HG03108 (cell line): ENCODE measurements at regions not wholly inside any gene's neighbourhood (a gene's known extent, or its start where the extent isn't known, plus 50 kb on each side); places are given as distances from the start of the nearest gene placed in this dataset.
"Not testable (repeated sequence)": the region's sequence is repeated elsewhere in the genome, so short reads cannot be mapped to it uniquely, and the experiment has no call there.

ENCODE experiments used
- ATAC-seq: cut with Tn5 transposase; IDR thresholded peaks from one replicate; pipeline ENCODE4 v1.9.1; 2021; ENCODE audit warnings: moderate library complexity; ENCODE audit not compliant: unreplicated experiment

DNA sequence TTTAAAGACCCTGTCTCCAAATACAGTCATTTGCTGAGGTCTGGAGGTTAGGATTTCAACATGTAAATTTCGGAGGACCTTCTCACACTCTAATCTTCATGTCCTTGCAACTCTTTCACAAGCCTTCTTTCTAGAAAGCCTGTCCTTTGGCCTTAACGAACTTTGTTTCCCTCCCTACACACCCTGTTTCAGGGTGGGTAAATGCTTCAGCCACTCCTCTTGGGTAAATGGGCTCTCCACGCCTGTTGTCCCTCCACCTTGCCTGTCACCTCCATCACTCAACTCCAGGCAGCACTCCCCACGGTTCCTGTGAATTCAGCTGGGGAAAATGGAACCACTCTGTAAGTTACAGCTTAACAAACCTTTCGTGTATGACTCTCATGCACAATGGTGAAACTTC is 84.0 kb upstream of the COG2 start:
- no peak for ATAC-seq

DNA sequence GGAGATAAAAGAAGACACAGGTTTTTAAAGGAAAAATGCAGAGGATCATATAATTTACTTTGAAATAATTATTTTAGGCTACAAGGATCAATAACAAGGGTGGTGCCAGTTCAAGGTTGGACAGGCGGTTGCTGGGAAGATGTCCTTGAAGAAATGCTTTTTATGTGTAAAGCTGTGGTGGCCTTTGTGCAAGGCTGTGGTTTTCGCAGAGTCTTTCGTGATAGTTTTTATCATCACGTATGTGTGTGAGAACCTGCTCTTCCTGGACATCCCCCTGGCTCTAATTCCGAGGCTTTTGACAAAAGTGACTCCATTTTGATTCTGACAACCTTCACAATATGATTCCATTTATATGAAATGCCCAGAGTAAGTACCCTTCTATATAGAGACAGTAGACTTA is 85.8 kb upstream of the COG2 start:
- no peak for ATAC-seq

DNA sequence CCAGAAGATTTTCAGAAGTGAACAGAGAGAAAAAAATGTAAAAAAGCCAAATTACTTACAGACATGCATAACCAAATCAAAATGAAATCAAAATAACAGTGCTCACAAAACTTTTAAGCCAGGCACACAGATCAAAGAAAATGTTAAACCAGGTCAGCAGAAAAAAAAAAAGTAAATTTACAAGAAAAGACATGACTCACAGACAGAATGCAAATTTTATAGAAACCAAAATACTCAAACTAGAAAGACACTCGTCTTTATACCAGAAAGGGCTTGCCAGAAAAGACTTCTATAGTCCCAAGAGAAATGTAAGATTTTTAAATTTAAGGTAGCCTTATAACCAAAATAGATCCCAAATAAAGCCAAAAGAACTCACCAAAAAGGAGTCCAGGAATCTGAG is 86.5 kb upstream of the COG2 start:
- ATAC-seq = no peak

DNA sequence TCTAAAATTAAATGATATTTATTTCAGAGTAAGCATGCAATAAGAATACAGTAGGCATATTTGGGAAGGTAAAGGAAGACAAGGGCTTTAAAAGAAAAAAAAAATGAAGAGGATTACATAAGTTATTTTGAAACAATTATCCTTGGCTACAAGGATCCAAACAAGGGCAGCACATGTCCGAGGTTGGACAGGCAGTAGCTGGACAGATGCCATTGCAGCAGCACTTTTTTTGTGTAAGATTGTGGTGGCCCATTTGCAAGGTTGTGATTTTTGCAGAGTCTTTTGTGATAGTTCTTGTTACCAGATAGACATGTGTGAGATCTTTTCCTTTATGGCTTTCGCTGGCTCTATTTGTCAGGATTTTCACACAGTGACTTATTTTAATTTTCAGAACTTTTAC is 89.4 kb upstream of the COG2 start:
- no peak for ATAC-seq

DNA sequence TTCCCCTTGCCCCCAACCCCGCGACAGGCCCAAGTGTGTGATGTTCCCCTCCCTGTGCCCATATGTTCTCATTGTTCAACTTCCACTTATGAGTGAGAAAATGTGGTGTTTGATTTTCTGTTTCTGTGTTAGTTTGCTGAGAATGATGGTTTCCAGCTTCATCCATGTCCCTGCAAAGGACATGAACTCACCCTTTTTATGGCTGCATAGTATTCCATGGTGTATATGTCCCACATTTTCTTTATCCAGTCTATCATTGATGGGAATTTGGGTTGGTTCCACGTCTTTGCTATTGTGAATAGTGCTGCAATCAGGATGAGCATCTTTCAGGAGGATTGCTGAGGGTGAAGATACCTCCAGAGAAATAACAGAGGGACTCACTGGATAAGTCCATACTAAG is 91.3 kb upstream of the COG2 start:
- ATAC-seq = not testable (repeated sequence)

DNA sequence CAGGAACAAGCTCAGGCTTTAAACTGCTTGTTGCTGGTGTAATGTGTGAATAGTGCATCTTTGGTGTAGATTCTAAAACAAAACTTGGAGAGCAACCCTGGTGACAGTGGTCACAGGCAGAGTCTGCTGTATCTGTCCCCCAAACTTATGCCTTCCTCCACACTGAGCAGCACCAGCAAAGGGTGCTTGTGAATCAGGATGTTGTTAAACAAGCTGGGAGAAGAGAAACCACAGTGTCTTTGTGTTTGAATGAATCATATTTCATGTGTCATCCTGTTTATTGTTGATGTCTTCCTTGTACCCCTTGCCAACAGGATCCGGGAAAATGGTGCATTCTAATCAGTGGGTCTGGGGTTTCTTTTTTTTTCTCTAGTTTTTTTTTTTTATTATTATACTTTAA is 91.9 kb upstream of the COG2 start:
- no peak for ATAC-seq

DNA sequence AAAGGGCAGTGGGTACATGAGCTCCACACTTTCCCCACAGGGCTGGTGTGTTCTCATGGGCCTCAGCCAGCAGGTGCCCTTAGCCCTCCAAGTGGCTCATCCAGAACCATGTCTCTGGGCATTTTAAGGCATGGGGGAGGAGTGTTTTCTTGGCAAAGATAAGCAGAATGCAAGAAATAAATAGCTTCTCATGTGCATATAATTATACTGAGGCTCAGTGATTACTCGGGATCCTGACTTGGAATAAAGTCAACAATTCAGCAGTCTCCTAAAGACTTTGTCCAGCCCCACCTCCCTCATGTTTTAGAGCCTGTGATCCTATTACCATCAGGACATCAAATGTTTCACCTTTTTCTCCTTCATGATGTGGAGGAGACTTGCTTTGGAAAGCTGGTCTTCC is 92.7 kb upstream of the COG2 start:
- no peak for ATAC-seq

DNA sequence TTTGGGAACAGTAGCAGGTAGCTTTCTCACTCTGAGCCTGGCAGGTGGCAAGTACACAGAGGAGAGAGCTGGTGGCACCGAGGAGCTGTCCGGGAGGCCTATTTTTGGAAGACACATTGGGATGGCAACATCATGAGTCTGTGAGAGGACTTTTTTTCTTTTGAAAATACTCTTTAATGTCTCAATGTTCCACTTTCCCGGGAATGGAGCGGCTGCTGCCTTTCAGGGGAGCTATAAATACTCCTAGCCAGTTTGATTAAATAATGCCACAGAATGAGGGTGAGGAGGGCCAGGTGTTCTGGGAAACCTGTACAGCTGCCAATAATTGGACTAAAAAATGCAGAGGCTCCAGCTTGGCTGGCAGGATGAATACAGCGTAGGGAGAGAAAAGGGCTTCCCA is 93.3 kb upstream of the COG2 start:
- no peak for ATAC-seq

DNA sequence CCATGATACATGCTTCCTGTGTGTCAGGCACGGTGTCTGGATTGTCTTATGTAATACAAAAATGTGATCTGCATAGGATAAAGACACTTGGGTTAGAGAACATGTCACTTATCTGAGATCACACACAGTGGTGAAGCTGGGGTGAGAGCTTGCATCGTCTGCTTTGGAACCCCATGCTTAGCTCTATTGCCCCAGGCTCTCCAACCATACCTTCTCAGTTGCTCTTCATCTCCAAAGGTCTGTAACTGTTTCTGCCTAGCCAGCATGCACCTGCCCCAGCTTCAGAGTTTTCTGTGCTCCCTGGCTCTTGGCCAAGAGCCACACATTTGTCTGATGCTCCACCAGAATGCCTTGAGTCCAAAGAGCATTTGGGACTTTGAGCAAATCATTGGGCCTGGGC is 93.9 kb upstream of the COG2 start:
- ATAC-seq = no peak

DNA sequence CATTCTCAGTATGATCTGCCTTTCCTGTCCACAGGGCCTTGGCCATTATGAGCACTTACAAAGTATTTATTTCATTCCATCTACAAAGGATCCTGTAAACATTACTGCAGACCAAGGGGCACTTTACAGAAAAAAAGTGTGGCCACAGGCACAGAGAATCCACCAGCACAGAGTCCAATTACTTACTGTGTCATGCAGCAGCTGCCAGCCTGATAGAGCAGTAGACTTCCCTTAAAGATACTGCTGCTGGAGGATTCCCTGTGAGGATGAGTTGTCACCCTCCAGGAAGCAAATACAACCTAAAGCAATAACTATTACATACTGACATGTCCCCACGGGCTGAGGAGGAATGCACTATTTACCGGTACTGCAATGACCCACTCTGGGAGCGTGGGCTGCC is 97.1 kb upstream of the COG2 start:
- ATAC-seq = no peak

DNA sequence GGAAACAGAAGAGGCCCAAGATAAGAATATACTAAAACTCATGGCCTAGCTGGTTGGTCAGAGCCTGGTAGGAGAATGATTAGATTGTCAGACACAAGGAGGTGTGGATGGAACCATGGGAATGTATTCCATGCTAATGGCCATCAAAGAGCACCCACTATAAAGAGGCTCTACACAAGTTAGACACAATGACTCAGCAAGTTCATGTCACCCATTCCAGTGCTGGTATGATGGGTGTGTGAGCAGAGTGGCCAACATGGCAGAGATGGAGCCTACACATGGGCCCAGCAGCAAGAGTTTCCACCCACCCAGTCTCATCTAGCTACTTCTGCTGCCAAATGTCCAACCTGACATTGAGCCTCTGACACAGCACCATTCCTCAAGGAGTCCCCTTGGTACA is 97.5 kb upstream of the COG2 start:
- ATAC-seq = no peak

DNA sequence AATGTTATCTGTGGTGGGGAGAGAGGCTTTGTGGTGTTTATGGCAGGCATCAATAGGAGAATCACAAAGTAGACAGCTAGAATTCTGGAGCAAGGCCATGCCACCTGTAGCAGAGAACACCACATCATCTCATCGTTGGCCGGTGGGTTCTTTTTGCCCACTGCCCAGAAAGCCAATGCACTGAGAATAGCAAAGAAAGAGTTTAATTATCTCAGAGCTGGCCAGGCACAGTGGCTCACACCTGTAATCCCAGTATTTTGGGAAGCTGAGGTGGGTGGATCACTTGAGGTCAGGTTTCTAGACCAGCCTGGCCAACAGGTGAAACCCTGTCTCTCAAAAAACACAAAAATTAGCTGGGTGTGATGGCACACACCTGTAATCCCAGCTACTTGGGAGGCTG is 99.2 kb upstream of the COG2 start:
- ATAC-seq = no peak

DNA sequence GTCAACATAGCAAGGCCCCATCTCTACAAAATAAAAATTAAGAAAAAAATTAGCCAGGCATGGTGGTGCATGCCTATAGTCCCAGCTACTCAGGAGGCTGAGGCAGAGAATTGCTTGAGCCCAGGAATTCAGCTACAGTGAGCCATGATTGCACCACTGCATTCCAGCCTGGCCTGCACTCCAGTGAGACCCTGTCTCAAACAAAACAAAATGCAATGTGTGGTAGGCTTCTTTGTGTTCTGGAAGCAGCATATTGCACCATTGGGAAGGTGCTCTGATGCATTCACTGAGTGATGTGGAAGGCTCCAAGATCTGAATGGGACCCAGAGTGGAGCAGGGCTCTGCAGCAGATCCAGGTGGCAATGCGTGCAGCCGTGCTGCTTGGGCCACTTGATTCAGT is 99.6 kb upstream of the COG2 start:
- no peak for ATAC-seq

DNA sequence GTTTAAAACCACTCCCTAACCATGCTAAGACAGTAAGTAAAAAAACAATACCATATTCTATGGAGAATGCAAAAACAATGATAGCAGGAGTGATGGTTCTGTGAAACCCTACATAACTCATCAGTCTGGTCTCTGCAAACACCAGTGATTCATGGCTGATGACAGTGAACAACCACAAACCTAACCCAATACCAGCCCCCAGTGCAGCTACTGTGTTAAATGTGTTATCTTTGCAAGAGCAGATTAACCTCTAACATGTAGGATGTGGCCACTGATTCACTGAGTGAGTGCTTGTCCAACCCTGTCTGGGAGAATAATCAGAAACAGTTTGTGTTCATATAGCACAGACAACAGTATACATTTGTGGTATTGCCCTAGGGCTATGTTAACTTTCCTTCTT is 100.2 kb upstream of the COG2 start:
- ATAC-seq = no peak

DNA sequence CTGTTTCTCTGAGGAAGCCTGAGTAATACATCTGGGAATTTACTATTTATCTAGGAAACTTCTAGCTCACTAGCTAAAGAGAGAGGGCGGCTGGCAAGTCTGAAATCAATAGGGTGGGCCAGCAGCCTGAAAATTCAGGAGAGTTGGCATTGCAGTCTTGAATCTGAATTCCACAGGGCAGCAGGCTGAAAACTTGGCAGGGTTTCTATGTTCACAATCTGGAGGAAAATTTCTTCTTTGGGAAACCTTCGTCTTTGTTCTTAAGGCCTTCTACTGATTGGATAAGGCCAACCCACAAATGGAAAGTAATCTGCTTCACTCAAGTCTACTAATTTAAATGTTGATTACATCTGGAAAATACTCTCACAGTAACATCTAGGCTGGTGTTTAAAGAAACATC is 101.0 kb upstream of the COG2 start:
- ATAC-seq = no peak

DNA sequence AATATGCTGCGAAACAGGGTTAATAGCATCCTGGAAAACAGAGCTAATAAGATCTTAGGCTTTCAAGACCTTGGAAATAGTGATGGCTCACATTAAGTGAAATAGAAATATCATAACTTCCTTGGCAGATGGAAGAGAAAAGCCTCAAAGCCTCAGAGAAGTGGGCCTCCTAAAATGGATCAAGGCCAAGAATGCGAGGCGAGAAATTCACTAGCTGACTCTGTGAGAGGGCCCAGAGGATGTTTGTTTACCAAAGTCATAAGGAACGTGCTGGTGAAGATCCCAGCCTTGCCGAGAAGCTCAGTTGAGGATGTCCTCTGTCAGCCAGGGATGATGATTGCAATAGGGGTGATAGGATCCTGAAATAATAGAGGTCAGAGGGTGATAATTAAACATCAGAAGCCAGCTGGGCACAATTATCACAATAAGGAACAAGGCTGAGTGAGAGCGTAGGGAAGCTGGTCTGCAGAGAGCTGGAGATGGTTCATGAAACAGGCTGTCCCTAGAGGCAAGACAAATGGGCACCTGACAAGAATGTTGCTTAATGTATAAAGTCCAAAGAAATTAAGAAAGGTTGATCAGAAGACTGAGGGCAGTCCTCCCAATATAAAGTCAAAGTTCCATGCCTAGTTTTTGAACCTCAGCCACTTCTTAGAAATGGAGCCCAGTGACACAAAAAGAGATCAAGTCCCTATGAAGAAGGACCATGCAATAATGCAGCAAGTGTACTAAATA is 101.7 kb upstream of the COG2 start:
- no peak for ATAC-seq

DNA sequence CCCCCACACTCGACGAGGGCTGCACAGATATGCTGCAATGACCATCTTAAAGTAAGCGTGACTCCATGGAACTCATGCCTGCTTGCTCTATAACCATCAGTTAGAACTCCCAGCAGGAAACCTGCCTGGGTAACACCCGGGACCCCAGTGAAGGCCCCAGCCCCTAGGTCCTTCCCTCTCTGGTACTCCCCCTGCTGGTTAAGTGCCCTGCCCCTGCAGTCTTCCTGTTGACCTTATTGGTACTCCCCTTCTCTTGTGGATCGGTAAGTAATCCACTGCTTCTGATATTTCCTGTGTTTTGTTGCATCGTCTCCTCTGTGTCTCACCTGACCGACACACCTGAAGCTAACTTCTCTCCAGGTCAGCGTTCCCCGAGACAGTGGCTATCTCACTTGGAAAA is 104.8 kb upstream of the COG2 start:
- ATAC-seq = no peak

DNA sequence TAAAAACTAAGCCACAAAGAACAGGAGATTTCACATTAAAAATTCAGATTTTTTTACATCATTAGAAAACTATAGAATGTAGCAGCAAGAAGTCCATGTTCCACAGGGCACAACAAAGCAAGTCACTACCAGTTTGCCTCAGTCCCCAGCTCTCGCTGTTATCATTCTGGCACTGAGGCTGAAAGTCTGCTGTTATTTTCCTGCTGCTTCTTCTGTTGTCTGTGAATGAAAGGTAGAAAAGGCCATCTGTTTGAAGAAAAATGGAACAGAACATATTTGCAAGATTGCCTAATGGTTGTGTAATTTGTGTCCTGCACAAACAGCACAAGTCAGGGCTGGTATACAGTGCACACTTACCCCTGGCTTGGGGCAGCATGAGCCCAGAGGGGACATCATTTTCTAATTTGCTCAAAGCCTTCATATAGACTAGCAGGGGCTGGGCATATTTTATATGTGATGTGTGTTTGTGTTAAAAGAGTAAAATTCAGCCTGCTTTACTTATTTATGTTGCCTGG is 105.6 kb upstream of the COG2 start:
- no peak for ATAC-seq

DNA sequence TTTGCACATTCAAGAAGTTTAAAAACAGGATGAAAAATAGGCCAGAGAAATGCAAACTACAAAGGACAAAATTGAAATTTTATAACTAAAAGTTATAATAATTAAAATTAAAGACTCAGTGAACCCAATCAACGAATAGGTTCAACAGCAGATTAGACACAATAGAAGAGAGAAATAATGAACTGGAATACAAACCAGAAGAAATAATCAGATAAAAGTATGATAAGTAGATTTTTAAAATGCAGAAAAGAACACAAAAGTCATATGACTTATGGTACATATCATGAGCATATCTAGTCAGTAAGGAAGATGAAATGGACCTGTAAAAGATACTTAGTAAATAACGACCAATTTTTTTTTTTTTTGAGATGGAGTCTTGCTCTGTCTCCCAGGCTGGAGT is 108.1 kb upstream of the COG2 start:
- no peak for ATAC-seq

DNA sequence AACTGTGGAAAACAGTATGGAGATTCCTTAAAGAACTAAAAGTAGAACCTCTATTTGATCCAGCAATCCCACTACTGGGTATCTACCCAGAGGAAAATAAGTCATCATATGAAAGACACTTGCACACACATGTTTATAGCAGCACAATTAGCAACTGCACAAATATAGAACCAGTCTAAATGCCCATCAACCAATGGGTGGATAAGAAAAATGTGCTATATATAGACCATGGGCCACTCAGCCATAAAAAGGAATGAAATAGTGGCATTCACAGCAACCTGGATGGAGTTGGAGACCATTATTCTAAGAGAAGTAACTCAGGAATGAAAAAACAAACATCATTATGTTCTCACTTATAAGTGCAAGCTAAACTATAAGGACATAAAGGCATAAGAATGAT is 105.0 kb upstream of the PGBD5 start:
- no peak for ATAC-seq

DNA sequence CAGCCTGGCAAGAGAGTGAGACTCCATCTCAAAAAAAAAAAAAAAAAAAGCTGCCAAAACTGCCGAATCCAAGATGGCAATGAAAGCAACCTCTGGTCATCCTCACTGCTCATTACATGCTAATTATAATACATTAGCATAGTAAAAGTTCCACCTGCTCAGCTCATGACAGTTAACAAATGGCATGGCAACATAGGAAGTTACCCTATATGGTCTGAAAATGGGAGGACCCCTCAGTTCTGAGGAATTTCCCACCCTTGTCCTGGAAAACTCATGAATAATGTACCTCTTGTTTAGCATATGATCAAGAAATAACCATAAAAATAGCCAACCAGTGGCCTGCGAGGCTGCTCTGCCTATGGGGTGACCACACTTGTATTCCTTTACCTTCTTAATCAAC is 93.1 kb upstream of the PGBD5 start:
- ATAC-seq = no peak

DNA sequence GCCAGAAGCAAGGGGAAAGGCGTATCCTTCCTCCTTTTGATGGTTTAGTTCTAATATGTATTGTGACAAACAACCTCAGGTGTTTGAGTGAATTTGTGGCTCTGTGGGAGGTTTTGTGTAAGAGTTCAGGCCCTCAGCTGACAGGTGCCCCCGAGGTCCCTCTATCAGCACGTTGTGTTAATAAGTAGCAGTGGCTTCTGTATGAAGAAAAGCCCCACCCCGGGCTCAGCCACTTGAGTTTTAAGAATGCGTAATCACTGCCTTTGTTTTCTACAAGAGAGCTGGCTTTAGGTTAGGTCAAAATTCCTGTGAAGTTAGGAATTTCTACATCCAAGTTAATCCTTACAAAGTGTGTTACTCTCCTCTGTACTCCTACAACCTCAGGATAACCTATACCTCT is 92.4 kb upstream of the PGBD5 start:
- no peak for ATAC-seq

DNA sequence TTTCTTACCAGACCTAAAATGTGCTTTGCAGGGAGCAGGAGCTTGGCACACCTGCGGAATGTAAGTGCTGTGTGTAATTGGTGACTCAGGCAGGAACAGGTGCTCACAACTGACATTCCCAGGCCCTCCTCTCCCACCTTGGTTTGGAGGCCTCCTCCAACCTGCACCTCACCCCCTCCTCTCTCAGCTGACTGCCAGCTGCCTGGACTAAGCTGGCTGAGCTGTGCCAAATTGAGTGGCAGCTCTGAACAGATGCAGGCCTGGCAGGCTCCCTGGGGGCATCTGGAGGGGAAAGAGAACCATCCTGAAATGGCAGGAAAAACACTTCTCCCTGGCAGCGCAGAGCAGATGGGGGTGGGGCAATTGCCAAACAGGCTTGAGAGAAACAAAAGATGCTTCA is 91.7 kb upstream of the PGBD5 start:
- no peak for ATAC-seq
